HG02938 (cell line): ENCODE measurements at regions not wholly inside any gene's neighbourhood (a gene's known extent, or its start where the extent isn't known, plus 50 kb on each side); places are given as distances from the start of the nearest gene placed in this dataset.

Source experiments
- ATAC-seq: cut with Tn5 transposase; IDR thresholded peaks from one replicate; pipeline ENCODE4 v1.9.1; 2021; ENCODE audit warnings: mild to moderate bottlenecking, moderate library complexity; ENCODE audit not compliant: unreplicated experiment

GRCh38 chr3:139870000-139870675, 64.8 kb upstream of the CLSTN2 start:
- no peak for ATAC-seq

- ATAC-seq = no peak
Observed at GRCh38 chr3:139868773-139869172, 66.2 kb upstream of the CLSTN2 start.

- ATAC-seq = no peak
Observed at GRCh38 chr3:139848660-139849059, 86.3 kb upstream of the CLSTN2 start.

GRCh38 chr3:139846729-139847128, 88.3 kb upstream of the CLSTN2 start:
- no peak for ATAC-seq

- ATAC-seq = no peak
Observed at GRCh38 chr3:139839659-139840058, 95.3 kb upstream of the CLSTN2 start.

- ATAC-seq = no peak
Observed at GRCh38 chr3:139839014-139839413, 96.0 kb upstream of the CLSTN2 start.

GRCh38 chr3:139838269-139838957, 96.6 kb upstream of the CLSTN2 start:
- no peak for ATAC-seq

- no peak for ATAC-seq
Observed at GRCh38 chr3:139836698-139837464, 98.1 kb upstream of the CLSTN2 start.

- no peak for ATAC-seq
Observed at GRCh38 chr3:139835830-139836683, 98.9 kb upstream of the CLSTN2 start.

- ATAC-seq = no peak
Observed at GRCh38 chr3:139832998-139833397, 102.0 kb upstream of the CLSTN2 start.

- no peak for ATAC-seq
Observed at GRCh38 chr3:139830817-139831216, 104.2 kb upstream of the CLSTN2 start.

GRCh38 chr3:139827833-139828232, 107.2 kb upstream of the CLSTN2 start:
- no peak for ATAC-seq

- no peak for ATAC-seq
Observed at GRCh38 chr3:139824864-139825263, 110.1 kb upstream of the CLSTN2 start.

- ATAC-seq = no peak
Observed at GRCh38 chr3:139814646-139815045, 120.3 kb upstream of the CLSTN2 start.

- no peak for ATAC-seq
Observed at GRCh38 chr3:139811331-139811730, 123.7 kb upstream of the CLSTN2 start.

GRCh38 chr3:139808201-139808600, 126.8 kb upstream of the CLSTN2 start:
- ATAC-seq = no peak

GRCh38 chr3:139803294-139803693, 125.5 kb upstream of the NMNAT3 start:
- no peak for ATAC-seq

GRCh38 chr3:139797724-139798343, 120.1 kb upstream of the NMNAT3 start:
- no peak for ATAC-seq

- no peak for ATAC-seq
Observed at GRCh38 chr3:139794469-139795265, 116.9 kb upstream of the NMNAT3 start.

GRCh38 chr3:139793408-139793807, 115.6 kb upstream of the NMNAT3 start:
- ATAC-seq = no peak
